ENCODE measurements at regions not wholly inside any gene's neighbourhood (a gene's known extent, or its start where the extent isn't known, plus 50 kb on each side); places are given as distances from the start of the nearest gene placed in this dataset.
A peak's percentile ranks its signal among the peaks of the same experiment; 100 is the strongest.
"Not testable (repeated sequence)": the region's sequence is repeated elsewhere in the genome, so short reads cannot be mapped to it uniquely, and the experiment has no call there.

DNA sequence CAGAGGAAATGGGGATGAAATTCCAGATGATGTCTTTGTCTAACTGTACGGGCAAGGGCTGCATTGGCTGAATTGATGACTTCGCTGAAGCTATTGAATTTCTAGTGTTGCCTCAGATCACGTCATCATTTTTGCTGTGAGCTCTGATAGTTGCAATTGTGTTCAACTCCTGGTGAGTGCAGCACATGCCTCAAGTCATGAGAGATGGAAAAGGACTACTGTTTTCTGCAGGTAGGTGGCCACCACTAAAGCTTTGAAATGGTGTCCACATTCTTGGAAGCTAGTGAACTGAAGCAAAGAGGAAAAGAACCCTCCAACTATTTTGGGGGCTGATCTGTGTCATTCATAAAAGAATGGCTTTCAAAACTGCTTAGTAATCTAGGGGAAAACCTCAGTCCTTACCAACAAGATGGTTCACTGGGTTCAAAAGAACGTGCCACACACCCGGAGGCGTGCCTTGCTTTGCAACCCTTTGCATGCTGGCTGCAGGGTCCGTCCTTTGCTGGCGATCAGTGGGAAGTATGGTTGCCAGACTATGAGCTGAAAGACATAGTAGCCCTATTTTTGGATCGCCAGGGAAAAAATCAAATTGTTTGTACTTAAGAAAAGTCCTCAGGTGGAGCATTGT, 88.1 kb upstream of the STOX2 start:
- no peak for DNase-seq

DNA sequence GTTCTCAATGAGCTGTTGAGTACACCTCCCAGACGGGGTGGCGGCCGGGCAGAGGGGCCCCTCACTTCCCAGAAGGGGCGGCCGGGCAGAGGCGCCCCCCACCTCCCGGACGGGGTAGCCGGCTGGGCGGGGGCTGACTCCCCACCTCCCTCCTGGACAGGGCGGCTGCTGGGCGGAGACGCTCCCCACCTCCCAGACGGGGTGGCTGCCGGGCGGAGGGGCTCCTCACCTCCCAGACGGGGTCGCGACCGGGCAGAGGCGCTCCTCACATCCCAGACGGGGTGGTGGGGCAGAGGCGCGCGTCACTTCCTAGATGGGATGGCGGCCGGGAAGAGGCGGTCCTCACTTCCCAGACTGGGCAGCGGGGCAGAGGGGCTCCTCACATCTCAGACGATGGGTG, 86.5 kb upstream of the STOX2 start:
- DNase-seq: not testable (repeated sequence)

- no peak for DNase-seq
These were observed 83.8 kb upstream of the STOX2 start for GRCh38 chr4:183821076-183821853.

DNA sequence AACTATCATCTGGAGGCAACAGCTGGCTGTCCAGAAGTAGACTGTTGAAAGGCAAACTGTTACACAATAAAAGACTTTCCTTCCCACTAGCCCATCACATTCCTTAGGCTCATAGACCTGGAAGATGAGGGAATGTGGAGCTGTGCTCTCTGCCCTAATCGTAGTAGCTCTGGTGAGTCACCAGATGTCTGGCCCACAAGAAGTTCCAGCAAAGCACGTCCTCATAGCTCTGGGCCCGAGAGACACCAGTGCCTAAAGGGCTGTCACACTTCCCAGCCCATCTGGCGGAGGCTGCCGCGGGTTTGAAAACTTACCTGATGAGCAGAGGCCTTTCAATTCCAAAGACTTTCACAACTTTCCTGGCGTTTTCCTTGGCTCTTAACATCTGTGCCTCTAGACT, 81.7 kb upstream of the STOX2 start:
- DNase-seq: no peak

DNA sequence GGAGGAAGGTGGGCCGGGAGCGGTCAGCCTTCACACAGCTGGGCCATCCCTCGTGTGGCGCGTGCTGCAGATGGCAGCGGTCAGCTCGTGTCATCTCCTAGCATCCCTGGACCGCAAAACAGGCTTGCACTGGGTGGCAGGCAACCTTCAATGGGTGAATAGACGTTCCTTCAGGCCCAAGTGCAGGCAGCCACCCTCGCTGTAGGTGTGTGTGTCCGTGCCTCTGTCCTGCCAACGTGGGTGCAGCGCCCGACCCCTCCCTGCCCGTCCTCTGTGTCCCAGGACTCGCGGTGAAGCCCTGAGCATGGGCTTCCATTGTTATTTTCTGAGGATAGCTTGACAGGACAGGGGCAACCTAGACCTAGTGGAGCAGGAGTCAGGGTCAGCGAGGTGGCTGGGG, 79.8 kb upstream of the STOX2 start:
- no peak for DNase-seq

GRCh38 chr4:183826461-183826860, 78.6 kb upstream of the STOX2 start:
- no peak for DNase-seq

DNA sequence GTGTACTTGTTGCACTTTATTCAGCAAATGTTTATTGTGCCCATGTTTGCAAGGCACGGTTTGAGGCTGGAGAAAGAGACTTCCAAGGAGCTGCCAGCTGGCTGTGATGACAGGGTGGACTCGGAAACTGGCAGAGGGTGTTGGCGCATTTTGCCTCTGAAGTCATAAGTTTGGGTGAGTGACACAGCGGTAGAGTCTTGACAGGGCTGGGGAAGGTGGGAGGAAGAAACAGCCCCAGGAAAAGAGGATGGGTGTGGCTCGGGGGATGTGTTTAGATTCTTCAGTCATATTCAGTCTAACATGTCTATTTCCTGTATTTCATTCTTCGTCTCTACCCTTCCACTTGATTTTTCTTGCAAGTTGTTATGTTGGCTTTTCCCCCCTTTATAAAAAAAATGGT, 77.0 kb upstream of the STOX2 start:
- DNase-seq: peak; percentile 5

DNA sequence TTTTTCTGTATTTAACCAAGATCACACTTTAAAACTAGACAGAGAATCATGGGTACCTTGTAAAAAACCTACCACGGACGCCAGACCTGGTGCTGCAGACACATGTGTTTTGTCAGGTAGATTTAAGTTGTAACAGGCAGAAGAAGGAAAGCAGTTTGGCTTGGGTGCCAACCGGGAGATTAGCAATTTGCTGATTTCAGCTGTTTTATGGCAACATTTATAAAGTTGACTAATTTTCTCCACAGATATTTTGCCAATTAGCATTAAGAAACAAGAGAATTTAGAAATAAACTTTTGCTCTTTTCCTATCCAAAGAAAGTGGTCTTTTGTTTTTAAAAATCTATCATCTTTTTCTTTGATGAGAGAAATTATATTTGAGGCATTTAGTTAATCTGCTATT, 76.3 kb upstream of the STOX2 start:
- DNase-seq: no peak

DNA sequence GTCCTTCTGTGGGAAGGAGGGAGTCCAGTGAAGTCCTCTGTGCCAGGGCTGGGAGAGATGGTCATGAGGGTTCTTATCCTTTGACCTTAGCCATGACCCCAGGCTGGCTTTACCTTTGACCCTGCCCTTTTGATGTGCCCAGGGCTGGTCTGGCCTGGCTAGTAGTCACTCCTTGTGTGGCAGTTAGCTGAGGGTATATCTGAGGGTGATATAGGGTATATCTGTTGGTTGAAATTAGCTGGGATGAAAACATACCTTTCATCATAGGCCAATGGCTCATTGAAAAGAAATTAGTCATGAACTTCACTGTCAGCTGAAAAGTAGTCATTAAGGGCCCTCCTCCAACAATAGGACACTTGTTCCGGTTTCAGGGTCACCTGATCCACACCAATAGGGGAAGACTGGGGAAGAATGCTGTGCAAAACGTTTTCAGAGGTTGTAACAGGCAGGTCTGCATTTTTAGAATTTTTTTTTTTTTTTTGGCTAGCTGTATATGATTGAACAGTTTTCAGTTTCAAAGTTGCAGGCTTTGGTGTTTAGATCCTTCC, 74.6 kb upstream of the STOX2 start:
- DNase-seq: no peak

GRCh38 chr4:183831026-183831446, 74.1 kb upstream of the STOX2 start:
- no peak for DNase-seq

- DNase-seq: no peak
These were observed 73.4 kb upstream of the STOX2 start for GRCh38 chr4:183831683-183832082.

DNA sequence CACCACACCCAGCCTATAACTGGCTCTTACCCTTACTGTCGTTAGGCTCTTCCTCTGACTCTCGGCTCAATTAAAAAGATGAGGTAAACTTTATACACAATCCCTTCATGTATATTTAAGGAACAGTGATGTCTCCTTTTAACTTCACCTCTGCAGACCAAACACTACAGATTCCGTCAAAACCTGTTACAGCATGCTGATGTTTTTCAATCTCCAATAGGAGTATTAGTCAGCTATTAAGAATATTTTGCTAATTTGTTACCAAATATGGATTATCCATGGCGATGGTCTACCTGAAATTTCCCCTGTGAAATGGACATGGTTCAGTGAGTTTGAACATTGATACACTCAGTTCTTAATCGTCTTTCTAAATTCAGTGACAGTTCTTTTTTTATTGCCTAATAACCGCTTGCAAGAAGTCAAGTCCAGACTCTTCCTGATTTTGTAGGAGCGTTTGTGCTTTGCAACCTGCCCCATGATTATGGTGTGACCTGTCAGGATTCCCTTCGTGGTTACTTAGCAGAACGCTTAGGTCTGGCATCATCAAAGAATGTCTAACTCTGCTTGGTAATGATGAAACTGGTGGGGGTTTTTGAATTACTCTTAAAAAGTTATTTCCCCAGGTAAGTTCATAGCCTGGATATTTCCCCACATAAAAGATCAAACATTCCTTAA, 72.2 kb upstream of the STOX2 start:
- DNase-seq: no peak

DNA sequence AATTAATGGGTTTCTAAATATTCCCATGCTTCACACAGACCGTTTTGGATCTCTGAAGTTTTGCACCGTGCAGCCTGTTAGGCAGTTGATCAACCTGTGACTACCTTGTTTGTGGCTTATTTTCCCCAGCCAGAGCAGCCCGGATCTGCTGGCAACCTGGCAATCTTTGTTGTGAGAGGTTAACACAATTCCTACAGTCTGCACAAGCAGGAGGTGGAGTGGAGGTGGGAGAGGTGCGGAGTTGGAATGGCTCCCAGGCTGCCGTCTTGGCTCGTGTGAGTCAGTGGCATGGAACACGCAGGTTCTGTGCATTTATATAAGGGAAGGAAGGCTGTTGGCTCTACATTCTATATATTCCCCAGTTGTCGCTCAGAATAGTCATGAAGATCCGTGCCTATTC, 70.9 kb upstream of the STOX2 start:
- no peak for DNase-seq

- DNase-seq: no peak
These were observed 67.9 kb upstream of the STOX2 start for GRCh38 chr4:183837222-183837621.

DNA sequence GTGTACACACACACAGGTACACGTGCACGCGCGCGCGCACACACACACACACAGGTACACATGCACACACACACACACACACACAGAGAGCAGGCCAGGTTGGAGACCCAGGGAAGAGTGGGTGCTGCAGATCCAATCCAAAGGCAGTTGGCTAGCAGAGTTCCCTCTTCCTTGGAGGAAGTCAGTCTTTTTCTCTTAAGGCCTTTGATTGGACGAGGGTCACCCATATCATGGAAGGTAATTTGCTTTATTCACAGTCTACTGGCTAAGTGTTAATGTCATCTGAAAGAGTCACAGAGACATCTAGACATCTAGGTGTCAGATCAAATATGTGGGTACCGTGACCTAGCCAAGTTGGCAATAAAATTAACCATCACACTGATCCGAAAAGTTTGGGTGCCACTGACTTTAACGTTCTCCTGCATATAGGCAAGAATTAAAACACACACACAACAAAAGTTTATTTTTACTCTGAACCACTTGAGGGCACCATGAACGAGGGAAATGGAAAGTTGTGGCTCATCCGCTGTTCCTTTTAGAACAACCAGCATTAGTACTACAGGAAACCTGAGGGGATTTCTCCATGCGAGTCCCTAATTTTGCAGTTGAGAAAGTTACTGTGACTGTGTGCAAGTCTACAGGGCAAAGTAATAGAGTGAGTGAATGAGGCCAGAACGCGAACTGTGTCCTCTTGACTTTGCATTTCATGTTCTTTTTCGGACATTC, 66.0 kb upstream of the STOX2 start:
- peak; percentile 40 for DNase-seq

GRCh38 chr4:183840311-183840710, 64.8 kb upstream of the STOX2 start:
- DNase-seq: peak; percentile 89

DNA sequence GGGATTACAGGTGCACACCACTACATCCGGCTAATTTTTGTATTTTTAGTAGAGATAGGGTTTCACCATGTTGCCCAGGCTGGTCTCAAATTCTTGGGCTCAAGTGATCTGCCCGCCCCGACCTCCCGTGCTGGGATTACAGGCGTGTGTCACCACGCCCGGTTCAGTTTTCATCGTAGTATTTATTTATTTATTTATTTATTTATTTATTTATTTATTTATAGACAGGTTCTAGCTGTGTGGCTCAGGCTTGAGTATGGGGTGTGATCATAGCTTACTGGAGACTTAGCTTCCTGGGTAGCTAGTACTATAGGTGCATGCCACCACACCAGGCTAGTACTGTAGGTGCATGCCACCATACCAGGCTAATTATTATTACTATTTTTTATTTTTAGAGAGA, 64.1 kb upstream of the STOX2 start:
- no peak for DNase-seq

GRCh38 chr4:183842129-183842528, 63.0 kb upstream of the STOX2 start:
- DNase-seq: no peak

DNA sequence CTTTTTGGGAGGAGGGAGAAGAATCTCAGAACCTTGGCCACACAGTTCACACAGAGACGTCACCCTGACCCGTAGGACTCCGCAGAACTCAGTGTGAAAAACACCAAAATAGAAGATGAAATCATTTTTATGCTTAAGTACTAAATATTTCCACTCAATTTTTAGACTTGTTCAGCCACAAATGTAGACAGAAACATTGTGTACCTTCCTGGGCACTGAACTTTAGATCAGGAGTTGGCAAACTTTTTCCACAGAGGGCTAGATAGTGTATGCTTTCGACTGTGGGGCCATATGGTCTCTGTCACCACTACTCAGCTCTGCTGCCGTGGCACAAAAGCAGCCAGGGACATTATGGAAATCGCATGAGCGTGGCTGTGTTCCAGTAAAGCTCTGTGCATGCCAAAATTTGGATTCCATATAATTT, 61.8 kb upstream of the STOX2 start:
- DNase-seq: no peak

DNA sequence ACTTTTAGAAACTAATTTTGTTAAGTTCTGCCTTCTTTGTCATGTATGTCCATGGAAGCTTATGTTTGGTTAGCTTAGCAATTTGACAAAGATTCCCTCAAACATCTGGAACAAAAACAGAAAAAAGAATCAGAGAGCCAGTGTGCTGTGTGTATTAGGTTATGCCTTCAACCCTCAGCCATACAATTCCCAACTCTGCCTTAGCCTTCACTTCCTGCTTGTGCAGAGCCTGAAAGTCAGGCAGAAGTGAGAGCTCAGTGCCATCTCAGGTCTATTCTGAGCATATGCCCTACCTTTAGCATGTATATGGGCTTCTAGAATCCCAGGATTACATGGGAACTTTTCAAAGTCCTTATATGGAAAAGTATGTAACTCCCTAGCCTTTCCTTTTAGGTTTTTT, 58.2 kb upstream of the STOX2 start:
- DNase-seq: no peak

- no peak for DNase-seq
These were observed 56.3 kb upstream of the STOX2 start for GRCh38 chr4:183848805-183849204.

DNA sequence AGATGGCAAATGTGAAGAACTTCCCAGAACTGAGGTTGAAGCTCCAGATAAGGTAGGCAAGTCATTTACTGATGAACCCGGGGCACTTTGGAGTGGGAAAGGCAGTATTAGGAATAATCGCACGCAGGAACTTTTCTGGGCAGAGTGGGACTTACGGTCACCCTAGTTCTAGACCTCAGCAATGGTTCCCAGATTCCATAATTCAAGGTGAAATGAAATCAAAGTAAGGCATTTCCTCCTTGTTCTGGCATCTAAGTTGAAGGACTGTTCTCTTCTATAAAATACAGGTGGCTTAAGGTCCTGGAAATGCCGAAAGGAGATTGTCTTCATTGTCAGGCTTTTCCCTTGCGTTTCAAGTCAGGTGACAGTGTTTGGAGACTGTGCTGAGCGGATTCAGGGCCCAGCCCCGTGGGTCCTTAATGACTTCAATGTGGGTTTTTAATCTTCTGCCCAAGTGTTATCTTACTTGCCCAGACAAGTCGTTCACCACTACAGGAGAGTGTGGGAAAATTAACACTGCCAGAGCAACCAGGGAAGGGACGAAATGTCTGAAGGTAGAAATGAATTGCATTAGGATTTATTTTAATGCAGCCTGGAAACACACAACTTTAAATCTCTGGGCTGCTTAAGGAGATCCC, 52.1 kb upstream of the STOX2 start:
- no peak for DNase-seq

DNA sequence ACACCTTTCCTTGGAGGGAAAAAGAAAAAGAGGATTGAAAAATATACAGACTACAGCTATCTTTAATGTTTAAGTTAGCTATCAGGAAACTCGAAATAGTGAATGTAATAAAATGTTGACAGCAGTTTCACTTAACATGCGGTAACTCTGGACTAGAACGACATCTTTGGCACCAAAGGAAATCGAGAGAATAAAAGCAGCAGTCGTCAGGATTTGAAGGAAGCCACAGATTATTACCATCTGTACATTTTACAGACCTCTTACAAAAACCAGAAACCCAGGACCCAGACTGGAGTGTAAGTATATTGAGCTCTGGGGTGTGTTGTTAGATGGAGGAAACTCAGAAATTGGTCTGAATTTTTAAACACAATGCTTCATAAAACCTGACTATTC, 51.6 kb upstream of the STOX2 start:
- no peak for DNase-seq

All from midbrain (tissue), 1 donor.